H9 (cell line): ENCODE measurements at regions not wholly inside any gene's neighbourhood (a gene's known extent, or its start where the extent isn't known, plus 50 kb on each side); places are given as distances from the start of the nearest gene placed in this dataset.

Experiments used
- DNase-seq: peaks from one replicate; pipeline ENCODE4 v3.0.0-alpha.2; 2017
- H2AFZ ChIP-seq: one replicate; pipeline ENCODE4 v1.6.1; 2013; ENCODE audit warnings: mild to moderate bottlenecking, low read length, control low read depth, moderate library complexity
- H2AK5ac ChIP-seq: 2 replicates; pipeline ENCODE4 v1.6.1; 2013; ENCODE audit warnings: low read length, control low read depth, mixed read lengths; ENCODE audit not compliant: insufficient read length
- H2BK120ac ChIP-seq: one replicate; pipeline ENCODE4 v1.6.1; 2013; ENCODE audit warnings: low read depth, mild to moderate bottlenecking, low read length, control low read depth, inconsistent platforms; ENCODE audit not compliant: poor library complexity, severe bottlenecking
- H2BK12ac ChIP-seq: 2 replicates; pipeline ENCODE4 v1.6.1; 2013; ENCODE audit warnings: low read length, control low read depth, mixed read lengths, low read depth; ENCODE audit not compliant: insufficient read length
- H2BK15ac ChIP-seq: 2 replicates; pipeline ENCODE4 v1.6.1; 2013; ENCODE audit warnings: low read depth, low read length, control low read depth
- H2BK20ac ChIP-seq: one replicate; pipeline ENCODE4 v1.6.1; 2013; ENCODE audit warnings: low read depth, mild to moderate bottlenecking, low read length, control low read depth, inconsistent platforms; ENCODE audit not compliant: poor library complexity, severe bottlenecking
- H2BK5ac ChIP-seq: 2 replicates; pipeline ENCODE4 v1.6.1; 2013; ENCODE audit warnings: low read length, control low read depth, mixed read lengths; ENCODE audit not compliant: insufficient read length
- H3K14ac ChIP-seq: 2 replicates; pipeline ENCODE4 v1.6.1; 2013; ENCODE audit warnings: low read length, control low read depth; ENCODE audit not compliant: insufficient read depth
- H3K18ac ChIP-seq: 2 replicates; pipeline ENCODE4 v1.6.1; 2013; ENCODE audit warnings: low read depth, mild to moderate bottlenecking, mixed read lengths, low read length, control low read depth; ENCODE audit not compliant: insufficient read length
- H3K23ac ChIP-seq: 2 replicates; pipeline ENCODE4 v1.6.1; 2013; ENCODE audit warnings: low read length, control low read depth, mixed read lengths, low read depth; ENCODE audit not compliant: insufficient read length
- H3K23me2 ChIP-seq: 2 replicates; pipeline ENCODE4 v1.6.1; 2013; ENCODE audit warnings: low read depth, mild to moderate bottlenecking, mixed read lengths, low read length, control low read depth; ENCODE audit not compliant: insufficient read length, poor library complexity, severe bottlenecking
- H3K27ac ChIP-seq: 2 replicates; pipeline ENCODE4 v1.5.1; 2013; ENCODE audit warnings: low read length, control low read depth, mixed read lengths, low read depth; ENCODE audit not compliant: insufficient read length
- H3K27me3 ChIP-seq: 2 replicates; pipeline ENCODE4 v1.6.1; 2013; ENCODE audit warnings: low read length, control low read depth, inconsistent platforms; ENCODE audit not compliant: insufficient read depth
- H3K4ac ChIP-seq: 2 replicates; pipeline ENCODE4 v1.6.1; 2013; ENCODE audit warnings: low read depth, mild to moderate bottlenecking, control low read depth, inconsistent platforms, low read length, moderate library complexity
- H3K4me1 ChIP-seq: 2 replicates; pipeline ENCODE4 v1.6.1; 2013; ENCODE audit warnings: low read length, control low read depth, inconsistent platforms; ENCODE audit not compliant: insufficient read depth
- H3K4me2 ChIP-seq: 2 replicates; pipeline ENCODE4 v1.6.1; 2013; ENCODE audit warnings: low read length, control low read depth, mixed read lengths; ENCODE audit not compliant: insufficient read length, insufficient read depth
- H3K56ac ChIP-seq: 2 replicates; pipeline ENCODE4 v1.6.1; 2013; ENCODE audit warnings: low read depth, mild to moderate bottlenecking, mixed read lengths, low read length, control low read depth; ENCODE audit not compliant: insufficient read length
- H3K79me1 ChIP-seq: 2 replicates; pipeline ENCODE4 v1.6.1; 2013; ENCODE audit warnings: low read depth, mild to moderate bottlenecking, moderate library complexity, low read length, control low read depth, inconsistent platforms; ENCODE audit not compliant: insufficient read depth, poor library complexity, severe bottlenecking
- H3K79me2 ChIP-seq: 2 replicates; pipeline ENCODE4 v1.6.1; 2013; ENCODE audit warnings: low read length, control low read depth, inconsistent platforms; ENCODE audit not compliant: insufficient read depth
- H3K9ac ChIP-seq: 2 replicates; pipeline ENCODE4 v1.6.1; 2013; ENCODE audit warnings: low read length, control low read depth, mixed read lengths; ENCODE audit not compliant: insufficient read length; ENCODE audit errors: extremely low read depth
- H3K9me3 ChIP-seq: one replicate; pipeline ENCODE4 v1.6.1; 2013; ENCODE audit warnings: low read depth, low read length, inconsistent platforms; ENCODE audit not compliant: control insufficient read depth
- H3T11ph ChIP-seq: one replicate; pipeline ENCODE4 v1.6.1; 2013; ENCODE audit warnings: mild to moderate bottlenecking, low read length, control low read depth, inconsistent platforms
- H4K20me1 ChIP-seq: one replicate; pipeline ENCODE4 v1.6.1; 2013; ENCODE audit not compliant: control insufficient read depth, insufficient read length, insufficient read depth
- H4K5ac ChIP-seq: 2 replicates; pipeline ENCODE4 v1.6.1; 2013; ENCODE audit warnings: low read depth, mild to moderate bottlenecking, mixed read lengths, low read length, control low read depth; ENCODE audit not compliant: insufficient read length
- H4K8ac ChIP-seq: replicated peaks from 2 replicates; pipeline ENCODE4 v1.6.1; 2013; ENCODE audit warnings: low read length, control low read depth, mixed read lengths, low read depth; ENCODE audit not compliant: insufficient read length
- H4K91ac ChIP-seq: 2 replicates; pipeline ENCODE4 v1.6.1; 2013; ENCODE audit warnings: low read depth, mild to moderate bottlenecking, moderate library complexity, mixed read lengths, low read length, control low read depth; ENCODE audit not compliant: insufficient read length
- H3K27ac Mint-ChIP-seq, 3 experiments: 2 replicates in 2 of 3; 3 replicates in 1 of 3; pipeline ENCODE4 v1.8.0; 2020 to 2021; ENCODE audit warnings: mixed read lengths in 3 of 3, mild to moderate bottlenecking in 1 of 3, moderate library complexity in 1 of 3
- H3K27me3 Mint-ChIP-seq: 2 replicates; pipeline ENCODE4 v1.8.0; 2021; ENCODE audit warnings: low read depth, mild to moderate bottlenecking, moderate library complexity, mixed read lengths
- H3K36me3 Mint-ChIP-seq, 3 experiments: 2 replicates in 2 of 3; 3 replicates in 1 of 3; pipeline ENCODE4 v1.8.0; 2020 to 2021; ENCODE audit warnings: low read depth in 3 of 3, mixed read lengths in 3 of 3; ENCODE audit not compliant: insufficient read depth in 1 of 3
- H3K4me1 Mint-ChIP-seq, 2 experiments: 2 replicates each; pipeline ENCODE4 v1.8.0; 2020; ENCODE audit warnings: mixed read lengths in 2 of 2
- H3K4me3 Mint-ChIP-seq, 2 experiments: 2 replicates in 1 of 2; 3 replicates in 1 of 2; pipeline ENCODE4 v1.8.0; 2020 to 2021; ENCODE audit warnings: mild to moderate bottlenecking in 2 of 2, mixed read lengths in 2 of 2, moderate library complexity in 1 of 2
- H3K9me3 Mint-ChIP-seq, 2 experiments: 2 replicates in 1 of 2; 3 replicates in 1 of 2; pipeline ENCODE4 v1.8.0; 2020; ENCODE audit warnings: mild to moderate bottlenecking in 2 of 2, mixed read lengths in 2 of 2, moderate library complexity in 1 of 2
- CTCF ChIP-seq: fragments of 200-600 bp; sonication (generic); conservative IDR thresholded peaks from 3 replicates; pipeline ENCODE4 v1.8.0; 2021; ENCODE audit warnings: antibody characterized with exemption, mild to moderate bottlenecking
- WGBS: extraction: QIAGEN DNeasy Blood & Tissue Kit; methylation state at CpG from one replicate; pipeline ENCODE4 v1.1.7; 2013; ENCODE audit warnings: missing lambda C conversion rate, low lambda C conversion rate, mixed read lengths; ENCODE audit not compliant: insufficient read length; ENCODE audit errors: extremely low coverage; 5-methylcytosine and 5-hydroxymethylcytosine counted together

- DNase-seq = no peak
- Histone ChIP-seq H2AK5ac (no peak overlapping the region), H3K79me2 (no peaks in the 10 kb centered on the region), H3K56ac (no peak overlapping the region), H3K14ac (no peak overlapping the region), H2BK5ac (no peak overlapping the region), H3K23me2 (no peaks in the 10 kb centered on the region), H3K79me1 (no peaks in the 10 kb centered on the region), H2BK20ac (no peak overlapping the region), H3K27ac (no peak overlapping the region), H3K27me3 (no peaks in the 10 kb centered on the region), H2BK120ac (no peak overlapping the region), H3K9ac (no peak overlapping the region), H3K23ac (no peak overlapping the region), H3K4ac (no peak overlapping the region), H4K5ac (no peak overlapping the region), H4K91ac (no peak overlapping the region), H3K18ac (no peak overlapping the region), H3K4me2 (no peak overlapping the region), H3K4me1 (no peaks in the 10 kb centered on the region), H4K20me1 (no peaks in the 10 kb centered on the region), H2BK12ac (no peak overlapping the region), H3T11ph (no peak overlapping the region), H2BK15ac (no peak overlapping the region), H2AFZ (no peak overlapping the region), H4K8ac (no peak overlapping the region), H3K9me3 (no peaks in the 10 kb centered on the region)
- WGBS = no CpG with 5 or more reads among the region's 3 CpGs
- H3K27me3 Mint-ChIP-seq = peaks cover 18% of the 10 kb centered on the region
- no peak for TF ChIP-seq CTCF
- no peak overlapping the region for H3K4me3 Mint-ChIP-seq
- H3K9me3 Mint-ChIP-seq = peaks cover 27 to 60% of the 10 kb centered on the region in 2 experiments
- H3K4me1 Mint-ChIP-seq = peaks cover 27 to 29% of the 10 kb centered on the region in 2 experiments
- H3K27ac Mint-ChIP-seq = no peak overlapping the region
- peaks cover 16 to 29% (median 19%) of the 10 kb centered on the region in 3 experiments for H3K36me3 Mint-ChIP-seq
Measured at GRCh38 chrX:34873500-34874225, 68.9 kb upstream of the FAM47B start.
